ENCODE measurements at regions not wholly inside any gene's neighbourhood (a gene's known extent, or its start where the extent isn't known, plus 50 kb on each side); places are given as distances from the start of the nearest gene placed in this dataset.

GRCh38 chr3:182052332-182052731, 340.6 kb downstream of the SOX2 start:
- H3K27ac ChIP-seq (ENCODE audit: low read length in 2 of 2) = no peak overlapping the region
- no peak for ATAC-seq (ENCODE audit: low read depth)
- H3K9me3 ChIP-seq (ENCODE audit: control extremely low read depth in 1 of 3, control insufficient read depth in 2 of 3, insufficient read depth in 1 of 3, low read length in 2 of 3) = peaks cover 0 to 2% (median 0%) of the 10 kb centered on the region in 3 donors
- TF ChIP-seq CTCF (IDR thresholded peaks at IDR 0.05) (no peak), EZH2 (IDR thresholded peaks at IDR 0.05; ENCODE audit: borderline replicate concordance, insufficient read depth, low read depth, low read length, poor library complexity, severe bottlenecking) (no peak)
- H3K4me1 ChIP-seq (ENCODE audit: control insufficient read depth in 2 of 2, insufficient read depth in 2 of 2, low read length in 2 of 2) = no peaks in the 10 kb centered on the region
- Mint-ChIP-seq H3K4me3 (no peak overlapping the region), H3K27ac (no peak overlapping the region), H3K4me1 (no peaks in the 10 kb centered on the region), H3K9me3 (ENCODE audit: insufficient read depth) (peaks cover 2% of the 10 kb centered on the region), H3K27me3 (no peaks in the 10 kb centered on the region)
- ChIA-PET POLR2A (no interaction called here), CTCF (no interaction called here)
- no peaks in the 10 kb centered on the region for H3K27me3 ChIP-seq (replicated peaks in 1 of 4; ENCODE audit: control extremely low read depth in 1 of 4, control insufficient read depth in 3 of 4, insufficient read depth in 4 of 4, low read length in 3 of 4)
- intact Hi-C loops (cut with micrococcal nuclease) = no loop called here
- DNase-seq = no peak
- no peak overlapping the region for H3K4me2 ChIP-seq (replicated peaks; ENCODE audit: low read depth, low read length, poor library complexity, severe bottlenecking)
- H3K4me3 ChIP-seq (ENCODE audit: control extremely low read depth in 1 of 5, extremely low read depth in 1 of 5, insufficient read depth in 1 of 5, low read depth in 2 of 5, low read length in 4 of 5) = no peak overlapping the region
- H4K20me1 ChIP-seq (ENCODE audit: control insufficient read depth, insufficient read depth, low read length, poor library complexity, severe bottlenecking) = no peaks in the 10 kb centered on the region
- no CpG with 5 or more reads among the region's 1 CpG for WGBS (ENCODE audit: insufficient coverage)
- no peak overlapping the region for H3K9ac ChIP-seq (ENCODE audit: low read length)
- H3K79me2 ChIP-seq (ENCODE audit: control insufficient read depth, insufficient read depth, low read length) = no peaks in the 10 kb centered on the region
- H2AFZ ChIP-seq (ENCODE audit: insufficient read depth, low read depth, low read length, poor library complexity, severe bottlenecking) = no peak overlapping the region
- H3K36me3 ChIP-seq (replicated peaks in 1 of 2; ENCODE audit: control extremely low read depth in 1 of 2, control insufficient read depth in 1 of 2, extremely low read depth in 1 of 2, insufficient read depth in 2 of 2, low read length in 1 of 2) = no peaks in the 10 kb centered on the region

- H3K4me3 Mint-ChIP-seq = no peak overlapping the region
- H3K4me1 Mint-ChIP-seq = no peaks in the 10 kb centered on the region
- Histone ChIP-seq H3K27me3 (replicated peaks in 1 of 4; ENCODE audit: control extremely low read depth in 1 of 4, control insufficient read depth in 3 of 4, insufficient read depth in 4 of 4, low read length in 3 of 4) (no peaks in the 10 kb centered on the region), H3K9me3 (ENCODE audit: control extremely low read depth in 1 of 3, control insufficient read depth in 2 of 3, insufficient read depth in 1 of 3, low read length in 2 of 3) (peaks cover 0 to 2% (median 0%) of the 10 kb centered on the region in 3 donors), H3K4me2 (replicated peaks; ENCODE audit: low read depth, low read length, poor library complexity, severe bottlenecking) (no peak overlapping the region), H3K36me3 (replicated peaks in 1 of 2; ENCODE audit: control extremely low read depth in 1 of 2, control insufficient read depth in 1 of 2, extremely low read depth in 1 of 2, insufficient read depth in 2 of 2, low read length in 1 of 2) (no peaks in the 10 kb centered on the region), H3K27ac (ENCODE audit: low read length in 2 of 2) (no peak overlapping the region), H4K20me1 (ENCODE audit: control insufficient read depth, insufficient read depth, low read length, poor library complexity, severe bottlenecking) (no peaks in the 10 kb centered on the region), H2AFZ (ENCODE audit: insufficient read depth, low read depth, low read length, poor library complexity, severe bottlenecking) (no peak overlapping the region), H3K79me2 (ENCODE audit: control insufficient read depth, insufficient read depth, low read length) (no peaks in the 10 kb centered on the region), H3K9ac (ENCODE audit: low read length) (no peak overlapping the region), H3K4me1 (ENCODE audit: control insufficient read depth in 2 of 2, insufficient read depth in 2 of 2, low read length in 2 of 2) (no peaks in the 10 kb centered on the region), H3K4me3 (ENCODE audit: control extremely low read depth in 1 of 5, extremely low read depth in 1 of 5, insufficient read depth in 1 of 5, low read depth in 2 of 5, low read length in 4 of 5) (no peak overlapping the region)
- CTCF ChIA-PET = no interaction called here
- no peaks in the 10 kb centered on the region for H3K27me3 Mint-ChIP-seq
- peaks cover 2% of the 10 kb centered on the region for H3K9me3 Mint-ChIP-seq (ENCODE audit: insufficient read depth)
- intact Hi-C loops (cut with micrococcal nuclease) = no loop called here
- no CpG with 5 or more reads among the region's 2 CpGs for WGBS (ENCODE audit: insufficient coverage)
- POLR2A ChIA-PET = no interaction called here
- no peak overlapping the region for H3K27ac Mint-ChIP-seq
- ATAC-seq (ENCODE audit: low read depth) (no peak), DNase-seq (no peak)
- TF ChIP-seq CTCF (IDR thresholded peaks at IDR 0.05) (no peak), EZH2 (IDR thresholded peaks at IDR 0.05; ENCODE audit: borderline replicate concordance, insufficient read depth, low read depth, low read length, poor library complexity, severe bottlenecking) (no peak)
These were observed 341.0 kb downstream of the SOX2 start for GRCh38 chr3:182052757-182053156.
